ENCODE measurements at regions not wholly inside any gene's neighbourhood (a gene's known extent, or its start where the extent isn't known, plus 50 kb on each side); places are given as distances from the start of the nearest gene placed in this dataset.

GRCh38 chr10:43795093-43795492 is 146.4 kb upstream of the ZNF32 start:
- Histone ChIP-seq H3K27me3 (no peaks in the 10 kb centered on the region), H3K27ac (no peak overlapping the region), H3K4me1 (peaks cover 0 to 14% (median 0%) of the 10 kb centered on the region in 4 donors), H3K9me3 (no peaks in the 10 kb centered on the region), H3K36me3 (no peaks in the 10 kb centered on the region), H3K4me3 (no peak overlapping the region)
- DNase-seq (ENCODE audit: low spot score in 2 of 2): no peak
- TF ChIP-seq CTCF (IDR thresholded peaks at IDR 0.05) (no peak), EP300 (IDR thresholded peaks at IDR 0.05) (no peak), POLR2A (IDR thresholded peaks at IDR 0.05) (no peak)

GRCh38 chr10:43794181-43794815 is 145.6 kb upstream of the ZNF32 start:
- no peak for DNase-seq (ENCODE audit: low spot score in 2 of 2)
- Histone ChIP-seq H3K27me3 (no peaks in the 10 kb centered on the region), H3K4me1 (peaks cover 0 to 14% (median 0%) of the 10 kb centered on the region in 4 donors), H3K27ac (no peak overlapping the region), H3K4me3 (no peak overlapping the region), H3K36me3 (no peaks in the 10 kb centered on the region), H3K9me3 (no peaks in the 10 kb centered on the region)
- TF ChIP-seq EP300 (IDR thresholded peaks at IDR 0.05): no peak
- no peak for TF ChIP-seq CTCF (IDR thresholded peaks at IDR 0.05)
- 62 to 66% methylated on average over 9 of the region's 9 CpGs for WGBS, 2 donors

GRCh38 chr10:43793704-43794103 is 145.0 kb upstream of the ZNF32 start:
- 85 to 89% methylated on average over 6 of the region's 6 CpGs for WGBS, 2 donors
- Histone ChIP-seq H3K4me3 (no peak overlapping the region), H3K9me3 (no peaks in the 10 kb centered on the region), H3K27ac (no peak overlapping the region), H3K27me3 (no peaks in the 10 kb centered on the region), H3K36me3 (no peaks in the 10 kb centered on the region), H3K4me1 (peaks cover 0 to 14% (median 0%) of the 10 kb centered on the region in 4 donors)
- no peak for TF ChIP-seq POLR2A (IDR thresholded peaks at IDR 0.05)
- no peak for TF ChIP-seq CTCF (IDR thresholded peaks at IDR 0.05)
- TF ChIP-seq EP300 (IDR thresholded peaks at IDR 0.05): peak in 1 of 2 donors; percentile 50
- no peak for DNase-seq (ENCODE audit: low spot score in 2 of 2)

- peaks cover 0 to 6% (median 0%) of the 10 kb centered on the region in 4 donors for H3K4me1 ChIP-seq
- DNase-seq (ENCODE audit: low spot score in 2 of 2): no peak
- no peaks in the 10 kb centered on the region for H3K27me3 ChIP-seq
- no peaks in the 10 kb centered on the region for H3K9me3 ChIP-seq
- TF ChIP-seq EP300 (IDR thresholded peaks at IDR 0.05): no peak
- no peak for TF ChIP-seq POLR2A (IDR thresholded peaks at IDR 0.05)
- H3K27ac ChIP-seq: no peak overlapping the region
- WGBS, 2 donors: 93 to 94% methylated on average over 11 of the region's 11 CpGs
- H3K36me3 ChIP-seq: no peaks in the 10 kb centered on the region
- no peak overlapping the region for H3K4me3 ChIP-seq
Measured at GRCh38 chr10:43790147-43790546, 141.5 kb upstream of the ZNF32 start.

- Histone ChIP-seq H3K36me3 (no peaks in the 10 kb centered on the region), H3K4me3 (no peak overlapping the region), H3K27ac (no peak overlapping the region), H3K4me1 (peaks cover 0 to 3% (median 0%) of the 10 kb centered on the region in 4 donors), H3K9me3 (no peaks in the 10 kb centered on the region), H3K27me3 (no peaks in the 10 kb centered on the region)
- no peak for DNase-seq (ENCODE audit: low spot score in 2 of 2)
- WGBS, 2 donors: 84 to 89% methylated on average over 2 of the region's 2 CpGs
- TF ChIP-seq POLR2A (IDR thresholded peaks at IDR 0.05) (no peak), CTCF (IDR thresholded peaks at IDR 0.05) (no peak), EP300 (IDR thresholded peaks at IDR 0.05) (no peak)
Measured at GRCh38 chr10:43785252-43785651, 136.6 kb upstream of the ZNF32 start.

All from tibial nerve (tissue), 4 donors.